AML-193 (cell line): ENCODE measurements at regions not wholly inside any gene's neighbourhood (a gene's known extent, or its start where the extent isn't known, plus 50 kb on each side); places are given as distances from the start of the nearest gene placed in this dataset.
"Not testable (repeated sequence)": the region's sequence is repeated elsewhere in the genome, so short reads cannot be mapped to it uniquely, and the experiment has no call there.

ENCODE experiments used
- DNase-seq, 2 experiments: peaks; one replicate each; lab custom pipeline; 2025; lab: John Stamatoyannopoulos, UW

DNA sequence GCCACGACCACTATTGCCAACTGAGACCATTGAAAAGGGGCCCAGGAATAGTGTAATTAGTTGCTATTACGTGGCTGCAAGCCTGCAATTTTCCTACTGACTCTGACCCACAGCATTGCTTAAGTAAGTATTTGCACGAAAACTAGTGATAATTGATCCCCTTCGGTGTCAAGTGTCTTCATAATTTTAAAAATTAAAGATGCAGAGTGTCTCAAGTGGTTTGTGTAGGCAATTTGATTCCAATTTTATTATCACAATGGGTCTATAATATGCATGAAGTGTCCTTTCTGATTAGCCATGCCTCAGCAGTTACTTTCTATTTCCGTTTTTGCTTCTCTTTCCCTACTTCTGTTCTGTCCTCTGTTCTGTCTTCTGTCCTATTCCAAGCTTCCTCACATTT is 259.2 kb downstream of the C3orf38 start:
- no peak for DNase-seq

DNA sequence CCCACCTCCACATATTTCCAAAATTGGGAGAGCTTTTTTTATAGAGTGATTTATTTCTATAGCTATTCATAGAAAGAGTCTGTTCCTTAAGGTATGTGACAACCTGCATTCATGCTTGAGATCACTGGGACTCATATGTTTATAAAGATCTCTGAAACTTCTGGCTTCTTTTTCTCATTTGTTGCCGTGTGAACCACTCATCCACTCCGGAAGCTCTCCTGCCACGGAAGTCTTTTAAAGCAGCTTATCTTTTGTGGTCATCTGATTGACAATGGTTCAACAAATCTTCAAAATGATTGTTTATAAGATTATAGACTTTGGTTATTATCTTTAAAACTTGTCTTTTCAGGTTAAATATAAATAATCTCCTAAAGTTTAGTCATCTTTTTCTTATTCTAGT is 260.5 kb downstream of the C3orf38 start:
- DNase-seq: no peak

DNA sequence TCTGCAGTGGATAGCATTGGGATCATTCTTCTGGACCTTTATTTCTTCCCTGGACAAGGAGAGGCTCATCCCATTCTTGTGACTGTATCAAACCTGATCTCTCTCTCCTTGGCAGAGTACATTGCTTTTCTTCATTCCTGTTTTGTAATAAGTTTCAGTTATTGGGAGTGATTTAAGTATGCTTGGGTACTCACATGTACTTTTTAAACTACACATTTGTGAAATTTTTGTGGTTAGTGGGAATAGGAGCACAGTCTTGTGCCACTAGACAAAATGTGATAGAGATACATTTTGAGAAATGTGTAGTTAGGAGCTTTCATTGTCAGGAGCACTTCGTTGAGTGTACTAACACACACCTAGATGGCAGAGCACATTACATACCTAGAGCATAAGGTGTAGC is 262.6 kb downstream of the C3orf38 start:
- DNase-seq: no peak

DNA sequence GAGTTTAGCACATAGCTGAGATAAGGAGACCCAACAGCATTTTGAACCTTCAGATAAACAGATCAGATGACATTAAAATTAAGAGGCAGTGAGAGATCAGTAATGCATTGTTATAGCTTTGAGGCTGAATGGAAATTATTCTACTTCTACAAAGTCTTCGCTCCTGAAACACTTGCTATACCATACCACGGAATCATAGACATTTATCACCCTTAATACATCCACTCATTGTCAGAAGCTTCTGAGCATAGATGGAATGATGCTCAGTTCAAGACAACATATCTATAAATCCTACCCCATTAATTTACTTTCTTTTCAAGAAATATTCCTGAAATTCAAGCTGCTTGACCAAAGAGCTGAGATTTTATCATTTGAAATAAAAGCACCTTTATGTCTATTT is 266.7 kb downstream of the C3orf38 start:
- no peak for DNase-seq

DNA sequence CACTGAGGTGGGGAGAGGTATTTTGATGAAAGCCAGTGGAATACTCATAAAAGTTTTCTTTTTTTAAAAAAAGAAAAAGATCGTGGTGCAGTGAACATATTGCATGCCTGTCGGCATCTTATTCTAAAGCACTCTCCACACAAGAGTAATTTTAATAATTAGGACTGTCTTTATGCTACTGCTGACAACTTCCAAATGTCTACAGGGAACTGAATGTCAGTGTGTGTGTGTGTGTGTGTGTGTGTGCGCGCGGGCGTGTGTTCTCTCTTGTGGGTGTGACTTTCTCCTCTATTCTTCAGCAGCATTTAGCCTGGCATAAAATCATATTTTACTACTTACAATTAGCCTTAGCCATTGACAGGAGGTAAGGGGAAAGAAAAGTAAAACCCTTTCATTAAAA is 268.5 kb downstream of the C3orf38 start:
- DNase-seq: no peak

DNA sequence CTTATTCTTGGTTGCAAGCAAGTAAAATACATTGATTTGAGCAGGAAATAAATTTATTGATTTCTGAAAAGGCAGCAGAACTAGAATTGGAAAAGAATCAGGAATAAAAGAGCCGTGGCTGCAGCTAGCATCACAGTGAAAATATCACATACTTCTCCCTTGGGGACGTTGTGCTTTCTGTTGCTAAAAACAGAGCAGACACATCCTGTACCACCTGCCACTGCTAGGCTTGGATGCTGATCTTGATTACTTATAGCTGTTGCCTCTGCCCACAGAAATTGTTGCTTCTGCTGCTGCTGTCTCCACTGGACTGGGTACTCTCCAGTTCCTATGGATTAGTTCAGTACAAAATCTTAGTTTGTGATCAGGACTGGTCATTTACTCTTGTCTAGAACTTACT is 283.8 kb downstream of the C3orf38 start:
- DNase-seq: no peak

DNA sequence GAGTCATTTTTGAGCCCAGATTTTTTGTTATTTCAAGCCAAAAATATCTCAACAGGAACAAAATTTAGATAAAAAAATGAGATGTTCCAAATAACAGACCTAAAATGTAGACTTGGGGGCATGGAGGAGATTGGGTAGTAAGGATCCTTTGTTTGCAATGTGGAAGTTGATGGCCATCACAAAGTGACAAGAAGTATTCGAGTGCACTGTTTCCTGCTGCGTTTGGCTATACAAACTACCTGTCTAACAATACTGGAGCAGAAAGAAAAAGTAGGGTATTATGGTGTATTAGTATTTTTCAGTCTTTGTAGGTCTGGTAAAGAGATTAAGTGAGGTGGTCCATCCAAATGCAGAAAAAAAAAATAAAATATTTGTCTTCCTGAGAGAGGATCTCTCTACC is 284.2 kb downstream of the C3orf38 start:
- DNase-seq: no peak

DNA sequence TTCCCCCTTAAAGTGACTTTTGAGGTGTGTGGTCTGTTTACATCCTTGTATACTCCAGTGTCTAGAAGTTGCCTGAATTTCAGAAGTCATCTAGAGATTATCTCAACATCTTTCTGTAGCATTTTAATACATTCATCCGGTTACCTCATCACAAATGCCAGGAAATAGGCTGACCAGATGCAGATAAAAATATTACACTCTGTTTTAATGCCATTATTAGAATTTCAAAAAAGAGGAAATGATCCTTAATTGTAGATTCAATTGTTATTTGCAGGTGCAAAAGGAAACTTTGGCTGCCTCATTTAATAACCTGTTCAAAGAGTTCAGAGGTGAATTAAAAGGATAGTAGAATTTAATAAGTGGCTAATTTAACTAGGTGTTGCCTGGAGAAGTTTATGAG is 290.9 kb downstream of the C3orf38 start:
- no peak for DNase-seq

DNA sequence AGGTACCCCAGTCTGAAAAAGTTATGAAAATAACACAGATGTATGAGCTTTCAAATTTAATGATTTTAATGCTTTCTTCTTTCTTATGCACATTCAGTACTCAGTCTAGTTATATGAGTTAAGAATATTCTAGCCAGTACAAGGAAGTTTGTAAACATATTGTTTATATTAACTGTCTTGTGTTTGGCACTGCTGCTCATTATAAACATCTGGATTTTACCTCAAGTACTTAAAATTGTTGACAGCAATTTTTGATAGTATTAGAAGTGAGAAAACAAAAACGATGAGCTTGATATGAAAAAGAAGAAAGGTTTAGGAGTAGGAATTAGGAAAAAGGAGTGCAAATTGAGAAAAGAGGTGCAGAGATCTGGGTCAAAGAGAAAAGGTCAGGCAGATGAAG is 293.3 kb downstream of the C3orf38 start:
- DNase-seq: no peak

DNA sequence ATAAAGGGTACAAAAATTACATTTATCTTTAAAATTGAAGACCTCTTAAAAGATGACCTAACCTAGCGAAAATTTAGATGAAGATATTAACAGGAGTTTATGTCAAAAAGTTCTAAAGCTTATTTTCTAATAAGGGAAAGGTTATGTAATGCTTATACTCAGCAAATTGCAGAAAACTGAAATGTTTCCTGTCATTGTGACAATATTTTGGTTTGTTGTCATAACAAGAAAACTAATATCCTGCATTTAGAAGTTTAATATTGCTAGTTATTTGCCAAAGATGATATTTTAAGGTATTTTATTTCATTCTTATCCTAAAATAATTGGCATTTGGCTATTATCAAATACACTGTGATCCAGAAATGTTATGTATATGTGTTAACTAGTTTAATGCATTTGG is 294.5 kb downstream of the C3orf38 start:
- DNase-seq: no peak

DNA sequence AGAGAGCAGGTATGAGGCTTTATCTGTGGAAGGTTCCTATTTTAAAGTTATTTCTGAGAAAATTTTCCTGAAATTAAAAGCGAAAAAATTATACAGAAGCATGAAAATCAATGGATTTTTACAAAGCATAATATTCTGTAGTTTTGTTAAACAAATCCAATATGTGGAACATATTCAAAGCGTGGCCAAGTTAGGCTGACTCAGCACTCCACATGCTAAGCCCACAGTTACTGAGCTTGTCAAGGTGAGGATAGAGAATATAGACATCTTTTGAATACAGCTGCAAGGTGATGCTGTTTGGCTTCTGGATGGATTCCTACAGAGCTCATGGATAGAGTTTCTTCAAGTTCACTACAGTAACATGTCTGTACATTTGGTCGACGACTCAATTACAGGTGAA is 302.5 kb downstream of the C3orf38 start:
- DNase-seq: no peak

DNA sequence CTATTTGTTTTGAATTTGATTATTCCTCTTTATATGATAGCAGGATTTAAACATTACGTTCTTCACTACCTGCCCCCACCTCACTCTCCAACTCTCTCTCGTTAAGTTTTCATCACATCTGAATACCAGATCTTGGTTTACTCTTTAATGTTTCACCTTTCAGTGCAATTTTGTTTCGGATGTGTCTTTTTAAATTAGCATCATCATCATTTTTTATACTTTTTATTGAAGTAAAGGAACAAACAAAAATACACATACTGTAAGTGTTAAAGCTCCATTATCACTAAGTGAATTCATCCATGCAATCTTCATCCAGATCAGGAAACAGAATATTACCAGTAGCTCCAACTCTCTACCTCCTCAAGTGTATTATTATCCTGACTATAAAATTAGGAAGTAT is 310.6 kb downstream of the C3orf38 start:
- no peak for DNase-seq

DNA sequence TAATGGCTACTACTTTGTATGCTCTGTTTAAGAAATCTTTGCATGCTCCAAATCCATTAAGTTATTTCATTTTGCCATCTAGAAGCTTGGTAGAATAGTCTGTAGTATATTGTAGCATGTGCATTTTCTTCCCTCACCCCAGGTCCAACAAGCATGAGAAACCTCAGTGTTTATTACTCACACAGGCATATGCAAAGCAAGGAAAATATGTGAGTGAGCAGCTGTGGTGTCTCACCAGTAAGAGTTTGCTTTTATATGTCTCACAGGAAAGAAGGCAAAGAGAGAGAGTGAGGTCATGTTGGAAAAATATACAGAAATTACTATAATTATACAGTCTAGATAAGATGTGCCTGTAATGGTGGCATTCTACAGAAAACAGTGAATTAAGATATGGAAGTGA is 312.5 kb downstream of the C3orf38 start:
- no peak for DNase-seq

DNA sequence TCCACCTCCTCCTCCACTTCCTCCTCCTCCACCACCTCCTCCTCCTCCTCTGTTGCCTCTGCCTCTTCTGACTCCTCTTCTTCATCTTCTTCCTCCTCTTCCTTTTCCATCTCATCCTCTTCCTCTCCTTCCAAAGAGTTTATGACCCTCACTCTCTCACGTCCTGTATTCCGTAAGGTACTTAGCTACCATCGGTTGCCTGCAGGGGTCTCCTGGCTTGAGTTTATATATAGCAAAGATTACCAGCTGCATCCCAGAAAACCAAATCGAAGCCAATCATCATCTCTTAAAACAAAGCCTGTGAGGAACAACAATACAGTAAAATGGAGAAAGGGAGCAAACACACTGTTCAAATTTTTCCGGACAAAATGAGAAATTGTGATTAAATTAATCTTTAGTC is 317.4 kb downstream of the C3orf38 start:
- DNase-seq: no peak

DNA sequence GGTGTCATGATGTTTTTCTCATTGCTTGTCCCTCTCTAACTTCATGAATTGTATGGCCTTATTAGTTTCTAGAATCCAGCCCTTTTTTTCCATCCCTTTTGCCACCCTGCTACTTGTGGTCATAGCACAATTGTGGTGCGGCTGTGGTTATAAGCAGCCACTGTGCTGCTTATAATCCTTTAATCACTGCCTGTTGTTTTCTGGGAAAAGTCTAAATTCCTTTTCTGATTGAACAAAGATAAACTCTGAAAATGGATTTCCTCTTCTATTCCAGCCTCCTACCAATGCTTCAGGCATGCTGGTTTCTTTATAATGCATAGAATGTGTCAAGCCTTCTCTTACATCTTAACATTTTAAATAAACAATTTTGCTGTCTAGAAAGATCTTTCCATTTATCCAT is 319.5 kb downstream of the C3orf38 start:
- no peak for DNase-seq

DNA sequence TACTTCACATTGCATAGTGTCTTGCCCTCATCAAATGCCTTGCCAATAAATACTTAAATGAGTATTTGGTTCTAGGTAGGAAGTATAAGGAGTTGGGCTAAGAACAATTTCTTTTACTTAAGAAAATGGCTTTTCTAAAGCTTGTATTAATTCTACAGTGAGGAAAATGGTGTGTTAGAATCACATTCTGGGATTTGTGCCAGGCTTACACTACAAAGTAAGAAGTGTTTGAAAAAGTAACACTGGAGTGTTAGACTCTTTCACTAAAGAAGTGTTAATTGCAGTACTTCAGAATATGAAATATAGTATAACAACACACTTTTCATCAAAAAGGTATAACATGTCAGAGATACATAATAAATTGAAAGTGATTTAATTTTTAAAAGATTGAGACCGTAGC is 328.7 kb downstream of the C3orf38 start:
- no peak for DNase-seq

DNA sequence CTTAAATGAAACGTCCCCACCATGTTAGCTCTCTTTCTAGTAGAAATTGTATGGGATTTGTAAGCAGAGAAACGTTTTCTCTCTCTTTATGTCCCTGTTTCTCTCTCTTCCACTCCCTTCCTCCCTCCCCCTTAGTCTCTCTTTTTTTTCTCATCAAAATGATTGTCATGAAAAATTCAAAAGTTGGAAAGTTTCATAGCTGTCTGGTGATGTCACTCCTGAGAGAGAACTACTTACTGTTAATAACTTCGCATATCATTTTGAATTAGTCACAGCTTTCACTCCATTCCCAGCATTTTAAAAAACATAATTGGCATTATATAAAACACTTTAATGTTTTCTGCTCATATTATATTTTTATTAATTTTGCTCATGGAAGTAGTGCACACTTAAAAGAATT is 331.1 kb downstream of the C3orf38 start:
- no peak for DNase-seq

DNA sequence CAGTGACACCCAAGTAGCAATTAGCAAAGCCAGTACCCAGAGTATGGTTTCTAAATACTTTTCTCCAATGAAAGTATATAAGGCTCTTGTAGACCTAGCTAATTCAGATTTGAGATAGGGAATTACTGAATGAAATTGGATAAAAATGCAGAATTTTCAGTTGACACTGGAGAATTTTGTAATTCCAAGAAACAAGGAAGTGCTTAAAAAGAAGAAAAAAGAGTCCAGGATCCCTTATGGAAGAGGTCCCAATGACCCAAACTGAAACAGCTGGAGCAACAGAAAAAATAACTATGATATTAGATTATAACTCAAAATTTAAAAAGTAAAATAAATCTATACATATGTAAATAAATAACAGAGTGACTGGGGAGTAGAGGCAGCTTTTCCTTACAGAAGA is 335.2 kb downstream of the C3orf38 start:
- DNase-seq: no peak

DNA sequence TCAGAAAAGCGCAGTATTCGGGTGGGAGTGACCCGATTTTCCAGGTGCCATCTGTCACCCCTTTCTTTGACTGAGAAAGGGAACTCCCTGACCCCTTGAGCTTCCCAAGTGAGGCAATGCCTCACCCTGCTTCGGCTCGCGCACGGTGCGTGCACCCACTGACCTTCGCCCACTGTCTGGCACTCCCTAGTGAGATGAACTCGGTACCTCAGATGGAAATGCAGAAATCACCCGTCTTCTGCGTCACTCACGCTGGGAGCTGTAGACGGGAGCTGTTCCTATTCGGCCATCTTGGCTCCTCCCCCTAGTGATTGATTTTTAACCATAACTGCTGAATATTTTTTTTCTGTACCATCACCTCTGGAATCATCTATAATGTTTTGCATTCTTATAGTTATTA is 359.1 kb downstream of the C3orf38 start:
- DNase-seq: not testable (repeated sequence)

DNA sequence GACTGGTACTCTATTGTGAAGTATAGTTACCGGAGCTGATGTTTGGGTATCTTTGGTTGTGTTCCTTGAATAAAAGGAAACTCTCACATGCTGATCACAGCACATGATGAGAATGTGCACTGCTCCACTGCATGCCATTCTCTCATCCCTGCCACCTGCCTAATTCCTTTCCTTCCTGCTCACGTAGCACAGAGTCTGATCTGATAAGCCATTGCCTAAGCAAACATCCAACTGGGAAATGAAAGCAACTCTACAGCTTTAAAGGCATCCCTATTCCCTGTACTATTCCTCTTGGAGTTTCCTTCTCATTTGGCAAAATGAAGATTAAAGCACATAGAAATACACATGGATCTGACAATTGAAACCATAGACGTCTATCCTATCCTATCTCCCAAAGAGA is 359.8 kb downstream of the C3orf38 start:
- DNase-seq: no peak

DNA sequence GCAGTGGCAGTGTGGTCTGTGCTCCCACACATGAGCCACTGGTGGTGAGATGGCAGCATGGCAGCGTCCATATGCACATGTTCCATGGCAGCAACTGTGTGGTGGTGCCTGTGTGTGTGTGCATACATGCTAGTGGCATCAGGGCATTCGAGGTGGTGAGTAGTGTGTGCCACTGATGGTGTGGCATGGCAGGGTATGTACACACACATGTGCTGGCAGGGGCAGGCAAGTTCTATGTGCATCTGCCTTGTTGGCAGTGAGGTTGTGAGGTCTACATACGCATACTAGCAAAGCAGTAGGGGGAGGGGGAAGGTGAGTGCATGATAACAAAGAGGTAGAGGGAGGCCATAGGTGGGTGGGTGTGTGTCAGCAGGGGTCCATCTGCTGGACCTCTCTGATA is 378.7 kb downstream of the C3orf38 start:
- DNase-seq: no peak

DNA sequence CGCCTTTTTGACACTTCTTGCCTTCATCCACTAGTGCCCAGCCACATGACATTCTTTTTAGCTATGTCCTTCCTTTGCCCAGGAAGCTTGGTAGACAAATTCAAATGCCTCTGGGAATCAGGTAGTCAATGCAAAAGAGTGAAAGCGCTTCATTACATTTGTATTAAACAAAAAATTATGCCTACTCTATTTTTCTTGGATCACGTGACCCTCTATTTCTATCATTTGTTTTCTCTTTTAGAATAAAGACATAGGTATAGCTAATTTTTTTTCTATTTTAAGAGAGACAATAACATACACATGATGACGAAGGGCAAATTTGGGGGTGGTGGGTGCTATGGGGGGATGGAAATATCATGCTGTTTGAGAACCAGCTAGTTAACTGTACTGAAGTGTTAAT is 384.8 kb downstream of the C3orf38 start:
- DNase-seq: no peak

DNA sequence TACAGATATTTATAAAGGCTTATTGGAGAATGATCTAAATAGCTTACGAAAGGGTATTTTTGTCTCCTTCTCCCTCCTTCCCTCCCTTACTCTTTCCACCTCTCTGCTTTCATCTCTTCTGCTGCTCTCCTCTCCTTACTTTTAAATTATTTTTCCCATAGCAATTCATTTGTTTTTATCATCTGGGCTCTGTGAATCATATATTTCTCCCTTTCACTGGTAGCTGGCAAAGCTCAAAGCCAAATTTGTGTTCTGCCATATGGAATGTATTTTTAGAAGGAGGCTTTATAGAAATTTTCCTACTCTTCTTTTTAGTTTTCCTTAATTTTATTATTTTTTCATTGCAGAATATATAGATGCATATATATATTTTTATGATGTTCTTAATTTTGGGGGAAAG is 385.8 kb downstream of the C3orf38 start:
- DNase-seq: no peak

DNA sequence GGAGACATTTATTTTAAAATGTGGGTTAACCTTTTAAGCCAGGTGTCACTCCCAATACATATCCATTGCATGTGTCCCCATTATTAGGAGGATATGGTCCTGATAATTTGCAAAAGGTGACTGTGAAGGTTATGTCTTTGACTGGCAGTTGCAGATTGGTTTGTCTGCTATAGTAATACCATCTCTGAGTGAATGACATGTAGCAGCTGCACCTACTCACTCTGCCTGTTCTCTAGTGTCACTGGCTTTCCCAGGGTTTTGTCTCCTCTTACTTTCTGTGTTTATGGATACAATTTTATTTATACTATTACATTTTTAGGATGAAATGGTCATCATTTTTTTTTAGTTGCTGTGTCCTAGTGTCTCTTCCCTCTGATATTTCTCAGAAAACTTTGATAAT is 393.2 kb downstream of the C3orf38 start:
- DNase-seq: no peak

DNA sequence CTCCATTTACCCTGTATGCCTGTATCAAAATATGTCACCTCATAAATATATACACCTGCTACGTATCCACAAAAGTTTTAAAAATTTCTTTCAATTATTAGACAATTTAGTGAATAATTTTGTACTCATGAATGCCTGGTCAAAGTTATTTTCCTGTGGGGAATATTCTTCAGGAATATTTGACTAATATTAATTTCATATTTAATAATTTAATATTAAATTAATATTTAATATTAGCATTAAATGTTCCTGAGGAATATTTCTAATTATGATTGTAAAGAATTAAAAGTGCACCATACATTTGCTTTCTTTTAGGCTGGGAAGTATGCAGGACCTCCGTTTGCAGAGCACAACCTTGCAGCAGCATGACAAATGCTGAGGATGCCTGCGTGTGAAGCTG is 422.7 kb downstream of the C3orf38 start:
- DNase-seq: no peak
